ENCODE measurements at regions not wholly inside any gene's neighbourhood (a gene's known extent, or its start where the extent isn't known, plus 50 kb on each side); places are given as distances from the start of the nearest gene placed in this dataset.

- DNase-seq: no peak
Observed at GRCh38 chr17:72212041-72212440, 91.2 kb downstream of the SOX9 start.

GRCh38 chr17:72215490-72215889 lies 94.7 kb downstream of the SOX9 start:
- DNase-seq: no peak

DNA sequence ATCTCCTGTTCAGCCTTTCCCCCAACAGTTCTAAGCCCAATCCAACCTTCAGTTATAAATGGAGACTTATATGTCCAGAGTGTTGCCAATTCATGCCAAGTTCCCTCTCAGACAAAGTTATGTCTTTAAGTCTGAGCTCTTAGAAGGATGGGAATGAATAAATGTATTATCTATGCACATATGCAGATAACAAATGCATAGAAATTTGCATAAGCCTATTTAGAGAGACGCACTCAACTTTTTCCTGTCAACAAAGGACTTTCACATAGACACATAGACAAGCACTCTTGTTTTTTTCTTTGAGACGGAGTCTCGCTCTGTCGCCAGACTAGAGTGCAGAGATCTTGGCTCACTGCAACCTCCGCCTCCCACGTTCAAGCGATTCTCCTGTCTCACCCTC lies 95.1 kb downstream of the SOX9 start:
- no peak for DNase-seq

DNA sequence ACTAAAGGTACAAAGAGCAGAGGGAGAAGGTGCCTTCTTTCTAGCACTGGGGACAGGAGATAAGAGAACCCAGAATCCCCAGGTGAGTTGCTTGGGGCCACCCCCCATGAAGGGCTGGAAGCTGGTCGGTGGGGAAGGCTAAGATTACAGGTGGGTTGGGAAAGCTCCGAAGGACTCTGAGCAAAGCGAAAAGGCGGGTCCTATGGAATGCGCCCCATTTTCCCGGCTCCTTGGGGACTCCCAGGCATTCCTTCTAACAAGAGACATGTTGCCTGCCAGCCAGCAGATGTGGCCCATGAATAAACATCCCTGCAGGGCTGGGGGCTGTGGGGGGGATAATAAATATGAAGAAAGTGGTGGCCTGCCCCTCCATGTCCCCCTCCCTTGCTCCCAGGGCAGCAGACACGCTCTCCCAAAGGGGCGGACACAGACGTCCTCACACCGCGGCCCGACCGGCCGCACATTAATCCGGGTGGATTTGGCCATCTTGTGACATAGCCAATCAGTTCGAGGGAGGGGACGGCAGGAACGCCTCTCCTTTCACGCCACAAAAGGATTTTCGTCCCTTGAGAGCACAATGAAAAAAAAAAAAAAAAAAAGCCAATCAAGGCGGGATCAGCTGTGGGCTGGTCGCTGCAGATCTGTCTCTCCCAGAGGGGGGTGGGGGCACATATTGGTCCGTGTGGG lies 98.5 kb downstream of the SOX9 start:
- DNase-seq: no peak

DNA sequence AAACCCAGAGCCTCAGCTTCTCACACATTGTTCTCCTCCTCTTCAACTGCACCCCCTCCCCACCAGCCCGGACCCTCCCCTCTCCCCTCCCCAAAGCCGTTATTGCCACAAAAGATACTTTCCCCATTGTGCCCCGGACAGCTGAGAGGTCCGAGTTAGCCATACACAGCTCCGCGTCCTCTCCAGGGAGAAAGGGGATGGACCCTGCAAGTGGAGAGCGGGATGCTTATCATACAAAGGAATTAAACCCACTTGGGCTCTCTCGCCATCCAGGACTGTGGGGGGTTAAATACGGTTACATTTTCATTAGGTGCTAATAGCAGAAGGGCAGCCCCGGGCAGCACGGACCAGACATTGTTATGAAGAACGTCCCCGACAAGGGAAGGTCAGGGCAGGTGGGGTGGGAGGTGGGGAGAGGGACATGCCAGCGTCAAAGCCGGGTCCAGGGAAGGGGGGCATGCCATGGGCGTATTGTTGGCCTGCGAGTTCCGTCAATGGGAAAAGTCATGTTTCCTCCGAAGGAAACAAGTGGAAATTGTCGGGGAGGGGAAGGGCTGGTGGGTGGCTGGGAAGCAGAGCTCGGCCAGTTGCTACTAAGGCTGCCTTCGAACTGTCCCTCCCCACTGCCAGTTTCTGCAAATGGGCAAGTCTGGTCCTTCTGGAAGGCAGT lies 99.1 kb downstream of the SOX9 start:
- DNase-seq: no peak

DNA sequence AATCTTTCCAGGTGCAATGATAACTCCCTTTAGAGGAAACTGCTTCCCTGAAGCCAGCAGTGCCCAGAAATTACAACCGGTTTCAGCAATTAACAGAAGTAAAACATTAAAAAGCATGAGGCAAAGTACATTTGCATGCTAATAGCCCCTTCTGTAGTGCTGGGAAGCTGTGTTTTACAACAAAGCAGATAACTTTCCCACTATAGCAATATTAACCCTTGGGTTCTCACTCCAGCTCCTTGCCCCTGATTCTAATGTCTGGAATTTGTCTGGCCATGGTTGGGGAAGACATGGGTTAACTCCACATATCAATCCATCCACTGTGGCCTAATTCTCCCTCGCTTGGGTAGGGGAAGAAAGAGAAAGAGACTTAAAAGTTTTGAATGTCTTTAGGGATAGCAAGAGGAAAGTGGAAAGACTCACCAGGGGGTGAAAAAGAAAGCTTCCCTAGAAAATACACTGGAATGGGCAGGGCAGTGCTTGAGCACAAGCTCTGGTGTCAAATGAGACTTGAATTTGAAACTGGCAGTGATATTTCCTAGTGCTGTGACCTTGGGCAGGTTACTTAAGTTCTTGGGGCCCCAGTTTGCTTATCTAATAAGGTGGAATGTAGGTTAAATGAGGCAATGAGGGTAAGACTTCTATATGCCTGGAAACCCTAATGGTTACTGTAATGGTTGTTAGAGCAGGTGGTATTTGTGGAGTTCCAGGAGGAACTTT lies 102.0 kb downstream of the SOX9 start:
- DNase-seq: no peak

DNA sequence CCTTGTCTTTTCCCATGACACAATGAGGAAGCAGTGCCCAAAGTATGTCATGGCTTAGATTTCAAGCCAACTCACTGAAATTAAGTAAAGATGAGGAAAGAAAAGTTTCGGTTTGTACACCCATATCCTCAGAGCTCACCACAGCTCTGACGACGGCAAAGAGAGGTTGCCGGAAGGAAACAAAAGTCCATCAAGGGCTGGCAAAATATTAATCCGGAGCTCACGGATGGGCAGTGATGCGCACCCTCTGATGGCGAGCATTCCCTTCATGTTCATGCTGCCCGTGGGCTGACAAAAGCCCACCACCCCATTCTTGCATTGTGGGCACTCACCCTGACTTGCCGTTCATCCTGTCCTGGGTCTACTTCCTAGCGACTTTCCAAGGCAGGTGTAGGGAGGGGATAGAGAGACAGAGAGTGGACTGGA lies 103.1 kb downstream of the SOX9 start:
- no peak for DNase-seq

DNA sequence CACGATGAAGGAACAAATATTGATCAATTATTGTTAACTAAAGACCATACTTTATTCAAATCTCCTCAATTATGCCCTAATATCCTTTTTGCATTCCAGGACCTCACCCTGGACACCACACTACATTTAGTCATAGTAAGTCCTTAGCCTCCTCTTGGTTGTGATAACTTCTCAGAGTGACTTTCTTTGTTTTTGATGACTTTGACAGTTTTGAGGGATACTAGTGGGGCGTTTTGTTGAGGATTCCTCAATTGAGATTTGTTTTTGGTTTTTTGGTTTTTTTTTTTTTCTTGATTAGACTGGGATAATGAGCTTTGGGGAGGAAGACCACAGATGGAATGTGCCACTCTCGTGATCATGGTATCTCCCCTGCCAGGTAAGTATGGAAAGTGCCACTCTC lies 105.5 kb downstream of the SOX9 start:
- DNase-seq: no peak

DNA sequence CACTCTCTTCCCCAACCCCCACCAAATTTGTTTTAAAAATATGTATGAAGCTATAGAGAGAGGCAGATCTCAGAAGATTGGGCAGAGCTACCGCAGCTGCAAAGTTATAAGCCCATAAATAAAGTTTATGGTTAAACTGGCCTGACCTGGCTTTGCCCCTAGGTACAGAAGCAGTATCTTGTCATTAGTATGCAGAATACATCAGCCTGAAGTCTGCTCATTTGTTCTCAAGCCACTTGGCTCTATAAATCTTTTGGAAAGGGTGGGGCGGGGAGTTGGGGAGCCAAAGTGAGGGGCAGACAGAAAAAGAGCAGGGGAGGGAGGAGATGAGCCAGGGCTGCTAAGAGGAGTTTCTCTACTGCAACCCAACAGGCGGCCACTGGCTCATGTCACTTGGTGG lies 113.2 kb downstream of the SOX9 start:
- no peak for DNase-seq

GRCh38 chr17:72234985-72235384 lies 114.2 kb downstream of the SOX9 start:
- DNase-seq: no peak

DNA sequence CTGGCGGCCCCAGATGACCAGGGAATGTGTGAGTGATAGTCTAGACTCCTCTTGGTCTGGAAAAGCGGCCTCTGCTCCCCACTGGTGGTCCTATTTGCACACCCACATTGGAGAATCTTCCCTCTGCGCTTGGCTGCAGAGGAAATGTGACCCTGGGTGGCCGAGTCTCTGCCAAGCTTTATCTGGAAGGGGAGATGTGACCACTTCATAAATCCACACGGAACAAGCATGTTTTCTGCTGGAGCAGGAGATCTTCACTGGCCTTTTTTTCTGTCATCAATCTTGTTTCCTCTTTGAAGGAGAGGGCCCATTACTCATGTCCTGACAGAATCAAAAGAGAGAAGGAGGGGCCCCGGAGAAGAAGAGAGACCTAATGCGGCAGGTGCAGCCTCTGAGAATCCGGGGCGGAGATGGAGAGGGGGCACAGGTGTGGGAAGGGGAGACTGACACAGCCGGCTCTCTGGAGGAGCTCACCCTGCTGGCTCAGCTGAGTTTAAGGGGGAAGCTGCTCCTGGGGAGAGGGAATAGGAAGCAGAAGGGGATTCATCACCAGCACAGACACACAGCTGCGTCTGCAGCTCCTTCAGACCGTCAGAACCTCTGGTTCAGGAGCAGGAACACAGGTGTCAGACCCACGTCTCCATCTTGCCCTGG lies 116.3 kb downstream of the SOX9 start:
- no peak for DNase-seq

DNA sequence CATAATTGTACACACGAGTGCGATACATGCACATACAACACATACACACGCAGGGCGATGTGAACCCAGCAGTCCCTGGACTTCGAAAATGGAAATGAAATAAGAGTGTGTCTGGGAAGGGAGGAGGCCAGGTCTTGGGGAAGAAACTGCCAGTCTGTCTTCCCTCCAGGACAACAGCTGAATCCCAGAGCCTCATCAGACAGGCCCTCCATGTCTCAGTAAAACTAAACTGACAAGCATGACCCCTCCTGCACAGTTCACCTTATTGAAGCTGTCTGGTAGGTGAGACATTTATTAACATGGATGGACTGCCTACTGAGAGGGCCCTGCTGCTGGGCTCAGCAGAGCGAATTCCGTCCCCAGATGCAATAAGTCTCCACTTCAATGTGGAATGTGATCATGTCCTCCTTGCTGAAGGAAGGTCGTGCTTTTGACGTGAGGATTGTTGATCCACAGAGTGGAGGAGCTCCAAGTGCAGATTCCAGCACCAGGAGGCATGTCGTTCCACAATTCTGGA lies 117.4 kb downstream of the SOX9 start:
- DNase-seq: no peak

DNA sequence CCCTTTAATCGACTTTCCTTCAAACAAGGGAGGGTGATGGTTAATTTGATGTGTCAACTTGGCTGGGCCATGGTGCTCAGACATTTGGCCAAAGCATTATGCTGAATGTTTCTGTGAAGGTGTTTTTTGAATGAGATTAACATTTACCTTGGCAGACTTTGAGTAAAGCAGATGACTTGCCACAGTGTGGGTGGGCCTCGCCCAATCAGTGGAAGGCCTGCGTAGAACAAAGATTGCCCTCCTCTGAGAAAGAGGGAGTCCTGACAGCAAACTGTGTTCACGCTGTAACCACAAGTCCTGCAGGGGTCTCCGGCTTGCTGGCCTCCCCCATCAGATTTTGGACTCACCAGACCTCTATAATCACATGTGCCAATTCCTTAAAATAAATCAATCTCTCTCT lies 118.7 kb downstream of the SOX9 start:
- DNase-seq: no peak

DNA sequence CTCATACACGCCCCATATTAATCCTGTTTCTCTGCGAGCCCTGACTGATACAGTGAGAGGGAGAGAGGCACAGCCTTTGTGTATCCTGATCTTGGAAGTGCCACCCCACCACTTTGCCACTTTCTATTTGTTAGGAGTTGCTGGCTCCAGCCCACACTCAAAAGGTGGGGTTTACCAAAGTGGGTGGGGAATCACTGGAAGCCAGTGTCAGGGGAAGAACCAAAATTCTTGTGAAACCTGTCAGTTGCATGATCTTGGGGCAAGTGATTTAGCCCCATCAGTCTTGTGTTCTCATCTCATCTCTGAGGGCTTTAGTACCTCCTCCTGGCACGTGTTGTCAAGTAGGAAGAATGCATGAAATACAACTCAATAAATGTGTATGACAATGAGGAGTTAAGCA lies 119.5 kb downstream of the SOX9 start:
- DNase-seq: no peak

GRCh38 chr17:72244494-72244893 lies 123.7 kb downstream of the SOX9 start:
- no peak for DNase-seq

GRCh38 chr17:72244956-72245355 lies 124.1 kb downstream of the SOX9 start:
- no peak for DNase-seq

GRCh38 chr17:72249441-72249840 lies 128.6 kb downstream of the SOX9 start:
- no peak for DNase-seq

GRCh38 chr17:72250206-72250605 lies 129.4 kb downstream of the SOX9 start:
- no peak for DNase-seq

DNA sequence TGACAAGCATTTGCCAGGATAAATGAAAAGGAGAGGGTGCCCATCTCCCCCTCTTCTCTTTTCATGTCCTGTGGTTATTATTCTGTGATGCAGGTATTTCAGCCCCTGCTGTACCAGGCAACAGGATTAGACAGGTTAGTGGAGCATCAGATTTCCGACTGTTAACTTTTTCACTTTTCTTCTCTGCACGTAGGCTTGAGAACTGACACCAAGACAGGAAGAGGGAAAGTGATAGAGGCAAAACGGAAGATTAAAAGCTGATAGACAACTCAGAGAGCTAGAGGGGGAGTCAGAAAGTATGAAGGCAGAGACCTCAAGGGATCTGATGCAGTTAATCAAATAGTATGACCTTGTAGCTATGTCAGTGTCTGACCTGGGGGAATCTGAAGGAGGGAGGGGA lies 132.8 kb downstream of the SOX9 start:
- no peak for DNase-seq

DNA sequence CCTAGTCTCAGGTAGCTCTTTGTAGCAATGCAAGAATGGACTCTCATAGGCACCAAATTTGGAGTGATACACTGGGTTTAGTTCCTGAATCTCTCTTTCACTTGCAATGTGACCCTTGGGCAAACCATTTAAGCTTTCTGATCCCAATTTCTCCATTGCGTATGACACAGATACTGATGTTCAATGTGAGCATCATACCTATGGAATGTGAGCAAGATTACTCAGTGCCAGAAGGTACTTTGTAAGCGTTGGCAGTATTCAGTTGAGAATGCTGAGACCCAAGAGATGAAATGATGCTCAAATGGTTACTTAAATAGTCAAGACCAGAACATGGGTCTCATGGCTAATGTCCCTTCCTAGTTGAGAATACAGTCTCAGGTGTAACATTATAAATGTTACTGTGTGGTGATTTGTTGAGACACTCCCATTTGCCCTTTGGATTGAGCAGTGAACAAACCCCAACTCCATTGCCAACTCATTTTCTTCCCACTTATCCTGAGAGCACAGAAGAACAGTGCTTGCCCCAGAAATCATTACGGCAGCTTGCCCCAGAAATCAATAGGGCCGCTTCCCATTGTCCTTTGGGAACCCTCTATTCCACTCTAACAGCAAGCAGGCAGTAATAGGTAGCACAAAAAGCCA lies 134.1 kb downstream of the SOX9 start:
- DNase-seq: no peak

- DNase-seq: no peak
Observed at GRCh38 chr17:72255481-72255880, 134.7 kb downstream of the SOX9 start.

- no peak for DNase-seq
Observed at GRCh38 chr17:72258711-72259110, 137.9 kb downstream of the SOX9 start.

GRCh38 chr17:72259922-72260321 lies 139.1 kb downstream of the SOX9 start:
- no peak for DNase-seq

Data from activated CD4-positive, CD25-positive, alpha-beta regulatory T cell treated with anti-CD3 and anti-CD28 coated beads, Interleukin-2, amount 50 U/mL, for 72 hours (primary cell).